ENCODE measurements at regions not wholly inside any gene's neighbourhood (a gene's known extent, or its start where the extent isn't known, plus 50 kb on each side); places are given as distances from the start of the nearest gene placed in this dataset.
A peak's percentile ranks its signal among the peaks of the same experiment; 100 is the strongest.

DNA sequence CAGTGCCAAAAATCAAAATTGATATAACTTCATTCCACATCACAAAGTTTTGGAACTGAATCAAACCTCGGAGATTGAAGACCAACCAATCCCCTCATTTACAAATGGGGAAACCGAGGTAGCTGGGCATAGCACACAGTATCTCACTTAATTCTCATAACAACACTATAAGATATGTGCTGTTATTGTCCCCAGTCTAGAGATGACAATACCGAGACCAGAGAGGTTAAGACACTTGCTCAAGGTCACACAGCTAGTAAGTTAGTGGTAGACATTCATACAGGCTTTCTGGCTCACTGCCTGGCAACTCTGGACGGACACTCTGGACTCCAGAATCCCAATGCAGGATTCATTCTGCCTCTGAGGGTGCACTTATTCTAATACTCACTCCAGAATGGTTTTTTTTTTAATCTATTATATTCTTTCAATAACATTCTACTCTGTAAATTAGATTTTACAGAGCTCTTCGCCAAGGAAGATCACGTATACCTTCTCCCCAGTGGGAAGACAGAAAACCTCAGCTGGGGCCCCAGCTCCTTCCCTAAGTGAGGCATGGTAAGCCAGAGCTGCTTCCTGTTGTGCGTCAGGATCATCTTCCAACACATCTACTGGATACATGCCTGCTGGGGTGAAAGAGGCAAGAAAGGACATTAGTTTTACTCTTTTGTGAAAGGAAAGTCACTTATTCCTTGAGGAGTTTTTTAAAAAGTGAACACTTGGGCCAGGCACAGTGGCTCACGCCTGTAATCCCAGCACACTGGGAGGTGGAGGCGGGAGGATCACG is 128.4 kb upstream of the IGF1R start:
- Histone ChIP-seq H3K4me1 (peaks cover 7% of the 10 kb centered on the region), H3K27me3 (no peaks in the 10 kb centered on the region), H3K9me3 (no peaks in the 10 kb centered on the region), H3K27ac (no peak overlapping the region), H3K36me3 (ENCODE audit: low read depth, missing control alignments) (no peaks in the 10 kb centered on the region), H3K4me3 (no peak overlapping the region)
- TF ChIP-seq, protein P1, sequence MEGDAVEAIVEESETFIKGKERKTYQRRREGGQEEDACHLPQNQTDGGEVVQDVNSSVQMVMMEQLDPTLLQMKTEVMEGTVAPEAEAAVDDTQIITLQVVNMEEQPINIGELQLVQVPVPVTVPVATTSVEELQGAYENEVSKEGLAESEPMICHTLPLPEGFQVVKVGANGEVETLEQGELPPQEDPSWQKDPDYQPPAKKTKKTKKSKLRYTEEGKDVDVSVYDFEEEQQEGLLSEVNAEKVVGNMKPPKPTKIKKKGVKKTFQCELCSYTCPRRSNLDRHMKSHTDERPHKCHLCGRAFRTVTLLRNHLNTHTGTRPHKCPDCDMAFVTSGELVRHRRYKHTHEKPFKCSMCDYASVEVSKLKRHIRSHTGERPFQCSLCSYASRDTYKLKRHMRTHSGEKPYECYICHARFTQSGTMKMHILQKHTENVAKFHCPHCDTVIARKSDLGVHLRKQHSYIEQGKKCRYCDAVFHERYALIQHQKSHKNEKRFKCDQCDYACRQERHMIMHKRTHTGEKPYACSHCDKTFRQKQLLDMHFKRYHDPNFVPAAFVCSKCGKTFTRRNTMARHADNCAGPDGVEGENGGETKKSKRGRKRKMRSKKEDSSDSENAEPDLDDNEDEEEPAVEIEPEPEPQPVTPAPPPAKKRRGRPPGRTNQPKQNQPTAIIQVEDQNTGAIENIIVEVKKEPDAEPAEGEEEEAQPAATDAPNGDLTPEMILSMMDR (IDR thresholded peaks at IDR 0.05): no peak
- TF ChIP-seq POLR2A (IDR thresholded peaks at IDR 0.05): no peak
- 74 to 76% methylated on average over 10 of the region's 10 CpGs for WGBS, 2 donors
- intact Hi-C loops (cut with DNase I; ENCODE audit: low total_unique reads): loop anchor here (10.0 kb wide), 1 partner anchor 555 kb away; no protein-coding TSS in a partner anchor
- no peak for DNase-seq

DNA sequence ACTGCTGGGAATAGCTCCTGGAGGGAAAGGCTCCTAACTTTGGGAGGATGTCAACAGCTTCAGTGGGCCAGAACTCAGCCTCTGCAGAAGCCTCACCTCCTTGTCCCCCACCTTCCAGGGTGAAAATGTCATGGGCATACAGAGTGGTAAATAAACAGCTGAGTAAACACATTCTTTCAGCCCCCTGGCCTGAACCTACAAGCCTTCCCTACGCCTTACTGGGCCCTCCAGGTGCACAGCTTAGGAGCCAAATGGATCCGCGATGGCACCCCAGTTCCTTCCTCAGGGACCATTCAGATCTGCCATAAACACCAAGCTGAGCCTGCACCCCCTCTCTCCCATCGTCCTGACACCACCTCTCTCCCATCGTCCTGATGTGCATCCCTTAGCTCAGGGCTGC is 126.2 kb upstream of the IGF1R start:
- no peaks in the 10 kb centered on the region for H3K9me3 ChIP-seq
- H3K27me3 ChIP-seq: no peaks in the 10 kb centered on the region
- 80 to 88% methylated on average over 5 of the region's 5 CpGs for WGBS, 2 donors
- DNase-seq: no peak
- H3K4me1 ChIP-seq: peaks cover 11% of the 10 kb centered on the region
- no peak overlapping the region for H3K4me3 ChIP-seq
- no peaks in the 10 kb centered on the region for H3K36me3 ChIP-seq (ENCODE audit: low read depth, missing control alignments)
- no peak for TF ChIP-seq POLR2A (IDR thresholded peaks at IDR 0.05)
- TF ChIP-seq, protein P1 (IDR thresholded peaks at IDR 0.05): no peak
- intact Hi-C loops (cut with DNase I; ENCODE audit: low total_unique reads): no loop called here
- H3K27ac ChIP-seq: no peak overlapping the region

DNA sequence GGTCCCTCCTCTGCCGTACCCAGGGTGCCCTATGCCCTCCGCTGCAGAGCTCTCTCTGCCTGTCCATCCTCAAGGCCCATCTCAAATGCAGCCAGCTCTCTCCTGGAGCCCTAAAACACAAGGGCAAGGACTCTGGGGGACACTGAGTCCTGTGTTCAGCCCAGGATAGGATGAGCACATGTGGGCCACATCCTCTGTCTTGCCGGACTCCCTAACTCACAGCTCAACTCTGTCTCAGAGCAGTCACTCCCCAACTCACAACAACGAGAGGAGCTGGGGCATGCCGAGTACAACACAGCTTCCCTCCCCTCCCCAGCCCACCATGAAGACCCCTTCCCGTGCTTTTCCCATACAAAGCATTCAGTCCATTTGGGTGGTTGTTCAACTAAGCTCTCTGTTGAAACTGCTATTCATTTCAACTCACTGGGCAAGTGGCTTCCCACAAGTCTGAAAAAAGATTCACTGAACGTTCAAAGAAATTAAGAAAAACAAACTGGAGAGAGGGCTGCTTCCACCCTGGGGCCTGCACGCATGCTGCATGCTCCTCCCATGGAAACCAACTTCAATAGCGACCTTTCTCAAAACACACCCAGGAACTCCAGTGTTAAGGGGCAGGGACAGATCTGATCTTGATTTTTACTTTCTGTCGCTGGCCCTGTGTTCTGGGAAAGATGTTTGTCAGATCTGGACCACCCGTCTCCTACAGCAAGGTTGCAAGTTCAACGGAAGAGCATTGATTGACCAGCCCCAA is 124.3 kb upstream of the IGF1R start:
- no peaks in the 10 kb centered on the region for H3K36me3 ChIP-seq (ENCODE audit: low read depth, missing control alignments)
- no peaks in the 10 kb centered on the region for H3K9me3 ChIP-seq
- H3K27me3 ChIP-seq: no peaks in the 10 kb centered on the region
- intact Hi-C loops (cut with DNase I; ENCODE audit: low total_unique reads): no loop called here
- no peak overlapping the region for H3K27ac ChIP-seq
- DNase-seq: no peak
- peaks cover 15% of the 10 kb centered on the region for H3K4me1 ChIP-seq
- H3K4me3 ChIP-seq: no peak overlapping the region
- TF ChIP-seq, protein P1 (IDR thresholded peaks at IDR 0.05): no peak
- no peak for TF ChIP-seq POLR2A (IDR thresholded peaks at IDR 0.05)
- WGBS, 2 donors: 70 to 74% methylated on average over 12 of the region's 12 CpGs

DNA sequence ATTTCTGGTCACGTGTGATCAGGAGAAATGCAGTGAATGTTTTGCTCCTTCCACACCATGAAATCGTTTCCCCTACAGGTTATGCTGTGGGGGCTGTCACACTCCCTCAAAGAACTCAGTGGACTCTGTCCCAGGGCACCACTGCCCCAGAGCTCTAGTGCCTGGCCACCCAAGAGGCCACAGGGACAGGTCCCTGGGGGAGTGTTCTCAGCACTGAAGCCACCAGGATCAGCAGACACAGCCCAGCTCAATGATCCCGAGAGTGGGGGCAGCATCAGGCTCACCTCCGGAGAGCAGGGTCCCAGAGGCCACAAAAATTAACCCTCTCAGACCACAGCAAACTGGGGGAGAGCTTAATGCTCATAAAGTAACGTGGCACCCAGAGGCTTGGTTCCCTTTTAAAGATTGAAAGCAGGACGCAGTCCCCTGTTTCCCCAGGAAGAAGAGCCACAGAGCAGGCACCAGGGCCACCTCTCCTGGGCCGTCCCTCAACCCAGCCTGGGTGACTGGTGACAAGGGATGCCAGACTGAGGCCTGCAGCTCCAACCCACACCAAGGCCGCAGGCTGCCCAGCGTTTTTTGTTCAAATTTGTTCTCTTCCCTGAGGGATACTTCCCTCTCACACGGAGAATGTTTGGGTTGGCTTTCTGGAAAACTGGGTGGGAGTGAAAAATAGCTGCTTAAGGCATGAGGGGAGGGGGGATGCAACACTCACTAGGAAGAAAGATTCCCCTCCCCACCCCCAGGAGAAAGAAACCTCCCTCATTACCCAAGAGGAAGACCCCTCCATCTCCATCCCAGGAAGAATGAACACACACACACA is 123.3 kb upstream of the IGF1R start:
- Histone ChIP-seq H3K9me3 (no peaks in the 10 kb centered on the region), H3K27me3 (no peaks in the 10 kb centered on the region), H3K36me3 (ENCODE audit: low read depth, missing control alignments) (no peaks in the 10 kb centered on the region), H3K27ac (peak overlapping the region; percentile 55 to 75), H3K4me3 (no peak overlapping the region), H3K4me1 (peaks cover 15% of the 10 kb centered on the region)
- DNase-seq: no peak
- TF ChIP-seq, protein P1 (IDR thresholded peaks at IDR 0.05): no peak
- TF ChIP-seq POLR2A (IDR thresholded peaks at IDR 0.05): no peak
- 49 to 65% methylated on average over 8 to 10 of the region's 10 CpGs for WGBS, 2 donors
- intact Hi-C loops (cut with DNase I; ENCODE audit: low total_unique reads): no loop called here
